H9 (cell line): ENCODE measurements at regions not wholly inside any gene's neighbourhood (a gene's known extent, or its start where the extent isn't known, plus 50 kb on each side); places are given as distances from the start of the nearest gene placed in this dataset.

ENCODE experiments used
- DNase-seq: peaks from one replicate; pipeline ENCODE4 v3.0.0-alpha.2; 2017
- H2AFZ ChIP-seq: one replicate; pipeline ENCODE4 v1.6.1; 2013; ENCODE audit warnings: mild to moderate bottlenecking, low read length, control low read depth, moderate library complexity
- H2AK5ac ChIP-seq: 2 replicates; pipeline ENCODE4 v1.6.1; 2013; ENCODE audit warnings: low read length, control low read depth, mixed read lengths; ENCODE audit not compliant: insufficient read length
- H2BK120ac ChIP-seq: one replicate; pipeline ENCODE4 v1.6.1; 2013; ENCODE audit warnings: low read depth, mild to moderate bottlenecking, low read length, control low read depth, inconsistent platforms; ENCODE audit not compliant: poor library complexity, severe bottlenecking
- H2BK12ac ChIP-seq: 2 replicates; pipeline ENCODE4 v1.6.1; 2013; ENCODE audit warnings: low read length, control low read depth, mixed read lengths, low read depth; ENCODE audit not compliant: insufficient read length
- H2BK15ac ChIP-seq: 2 replicates; pipeline ENCODE4 v1.6.1; 2013; ENCODE audit warnings: low read depth, low read length, control low read depth
- H2BK20ac ChIP-seq: one replicate; pipeline ENCODE4 v1.6.1; 2013; ENCODE audit warnings: low read depth, mild to moderate bottlenecking, low read length, control low read depth, inconsistent platforms; ENCODE audit not compliant: poor library complexity, severe bottlenecking
- H2BK5ac ChIP-seq: 2 replicates; pipeline ENCODE4 v1.6.1; 2013; ENCODE audit warnings: low read length, control low read depth, mixed read lengths; ENCODE audit not compliant: insufficient read length
- H3K14ac ChIP-seq: 2 replicates; pipeline ENCODE4 v1.6.1; 2013; ENCODE audit warnings: low read length, control low read depth; ENCODE audit not compliant: insufficient read depth
- H3K18ac ChIP-seq: 2 replicates; pipeline ENCODE4 v1.6.1; 2013; ENCODE audit warnings: low read depth, mild to moderate bottlenecking, mixed read lengths, low read length, control low read depth; ENCODE audit not compliant: insufficient read length
- H3K23ac ChIP-seq: 2 replicates; pipeline ENCODE4 v1.6.1; 2013; ENCODE audit warnings: low read length, control low read depth, mixed read lengths, low read depth; ENCODE audit not compliant: insufficient read length
- H3K23me2 ChIP-seq: 2 replicates; pipeline ENCODE4 v1.6.1; 2013; ENCODE audit warnings: low read depth, mild to moderate bottlenecking, mixed read lengths, low read length, control low read depth; ENCODE audit not compliant: insufficient read length, poor library complexity, severe bottlenecking
- H3K27ac ChIP-seq: 2 replicates; pipeline ENCODE4 v1.5.1; 2013; ENCODE audit warnings: low read length, control low read depth, mixed read lengths, low read depth; ENCODE audit not compliant: insufficient read length
- H3K27me3 ChIP-seq: 2 replicates; pipeline ENCODE4 v1.6.1; 2013; ENCODE audit warnings: low read length, control low read depth, inconsistent platforms; ENCODE audit not compliant: insufficient read depth
- H3K4ac ChIP-seq: 2 replicates; pipeline ENCODE4 v1.6.1; 2013; ENCODE audit warnings: low read depth, mild to moderate bottlenecking, control low read depth, inconsistent platforms, low read length, moderate library complexity
- H3K4me1 ChIP-seq: 2 replicates; pipeline ENCODE4 v1.6.1; 2013; ENCODE audit warnings: low read length, control low read depth, inconsistent platforms; ENCODE audit not compliant: insufficient read depth
- H3K4me2 ChIP-seq: 2 replicates; pipeline ENCODE4 v1.6.1; 2013; ENCODE audit warnings: low read length, control low read depth, mixed read lengths; ENCODE audit not compliant: insufficient read length, insufficient read depth
- H3K56ac ChIP-seq: 2 replicates; pipeline ENCODE4 v1.6.1; 2013; ENCODE audit warnings: low read depth, mild to moderate bottlenecking, mixed read lengths, low read length, control low read depth; ENCODE audit not compliant: insufficient read length
- H3K79me1 ChIP-seq: 2 replicates; pipeline ENCODE4 v1.6.1; 2013; ENCODE audit warnings: low read depth, mild to moderate bottlenecking, moderate library complexity, low read length, control low read depth, inconsistent platforms; ENCODE audit not compliant: insufficient read depth, poor library complexity, severe bottlenecking
- H3K79me2 ChIP-seq: 2 replicates; pipeline ENCODE4 v1.6.1; 2013; ENCODE audit warnings: low read length, control low read depth, inconsistent platforms; ENCODE audit not compliant: insufficient read depth
- H3K9ac ChIP-seq: 2 replicates; pipeline ENCODE4 v1.6.1; 2013; ENCODE audit warnings: low read length, control low read depth, mixed read lengths; ENCODE audit not compliant: insufficient read length; ENCODE audit errors: extremely low read depth
- H3K9me3 ChIP-seq: one replicate; pipeline ENCODE4 v1.6.1; 2013; ENCODE audit warnings: low read depth, low read length, inconsistent platforms; ENCODE audit not compliant: control insufficient read depth
- H3T11ph ChIP-seq: one replicate; pipeline ENCODE4 v1.6.1; 2013; ENCODE audit warnings: mild to moderate bottlenecking, low read length, control low read depth, inconsistent platforms
- H4K20me1 ChIP-seq: one replicate; pipeline ENCODE4 v1.6.1; 2013; ENCODE audit not compliant: control insufficient read depth, insufficient read length, insufficient read depth
- H4K5ac ChIP-seq: 2 replicates; pipeline ENCODE4 v1.6.1; 2013; ENCODE audit warnings: low read depth, mild to moderate bottlenecking, mixed read lengths, low read length, control low read depth; ENCODE audit not compliant: insufficient read length
- H4K8ac ChIP-seq: replicated peaks from 2 replicates; pipeline ENCODE4 v1.6.1; 2013; ENCODE audit warnings: low read length, control low read depth, mixed read lengths, low read depth; ENCODE audit not compliant: insufficient read length
- H4K91ac ChIP-seq: 2 replicates; pipeline ENCODE4 v1.6.1; 2013; ENCODE audit warnings: low read depth, mild to moderate bottlenecking, moderate library complexity, mixed read lengths, low read length, control low read depth; ENCODE audit not compliant: insufficient read length
- H3K27ac Mint-ChIP-seq, 3 experiments: 2 replicates in 2 of 3; 3 replicates in 1 of 3; pipeline ENCODE4 v1.8.0; 2020 to 2021; ENCODE audit warnings: mixed read lengths in 3 of 3, mild to moderate bottlenecking in 1 of 3, moderate library complexity in 1 of 3
- H3K27me3 Mint-ChIP-seq: 2 replicates; pipeline ENCODE4 v1.8.0; 2021; ENCODE audit warnings: low read depth, mild to moderate bottlenecking, moderate library complexity, mixed read lengths
- H3K36me3 Mint-ChIP-seq, 3 experiments: 2 replicates in 2 of 3; 3 replicates in 1 of 3; pipeline ENCODE4 v1.8.0; 2020 to 2021; ENCODE audit warnings: low read depth in 3 of 3, mixed read lengths in 3 of 3; ENCODE audit not compliant: insufficient read depth in 1 of 3
- H3K4me1 Mint-ChIP-seq, 2 experiments: 2 replicates each; pipeline ENCODE4 v1.8.0; 2020; ENCODE audit warnings: mixed read lengths in 2 of 2
- H3K4me3 Mint-ChIP-seq, 2 experiments: 2 replicates in 1 of 2; 3 replicates in 1 of 2; pipeline ENCODE4 v1.8.0; 2020 to 2021; ENCODE audit warnings: mild to moderate bottlenecking in 2 of 2, mixed read lengths in 2 of 2, moderate library complexity in 1 of 2
- H3K9me3 Mint-ChIP-seq, 2 experiments: 2 replicates in 1 of 2; 3 replicates in 1 of 2; pipeline ENCODE4 v1.8.0; 2020; ENCODE audit warnings: mild to moderate bottlenecking in 2 of 2, mixed read lengths in 2 of 2, moderate library complexity in 1 of 2
- WGBS: extraction: QIAGEN DNeasy Blood & Tissue Kit; methylation state at CpG from one replicate; pipeline ENCODE4 v1.1.7; 2013; ENCODE audit warnings: missing lambda C conversion rate, low lambda C conversion rate, mixed read lengths; ENCODE audit not compliant: insufficient read length; ENCODE audit errors: extremely low coverage; 5-methylcytosine and 5-hydroxymethylcytosine counted together
- TF ChIP-seq, protein P1 (sequence below): fragments of 200-600 bp; sonication (generic); conservative IDR thresholded peaks from 3 replicates; pipeline ENCODE4 v1.8.0; 2021; ENCODE audit warnings: antibody characterized with exemption, mild to moderate bottlenecking

DNA sequence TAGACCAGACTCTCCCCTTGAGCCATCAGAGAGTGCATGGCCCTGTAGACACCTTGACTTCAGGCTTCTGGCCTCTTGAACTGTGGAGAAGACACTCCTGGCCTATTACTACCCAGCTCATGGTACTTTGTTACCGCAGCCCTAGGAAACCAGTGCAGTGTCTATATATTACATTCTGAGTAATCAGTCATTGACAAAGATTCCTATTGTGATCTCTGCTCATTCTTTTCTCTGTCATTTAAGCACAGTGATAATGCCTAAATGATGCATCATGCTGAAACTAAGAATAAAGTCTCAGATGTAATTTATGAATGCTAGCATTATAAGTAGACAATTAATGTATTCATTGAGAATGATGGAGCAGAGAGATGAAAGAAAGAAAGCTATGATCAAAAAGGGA lies 603.5 kb downstream of the SOCS6 start:
- H3K36me3 Mint-ChIP-seq, result no peaks in the 10 kb centered on the region
- Histone ChIP-seq H3K27ac (no peak overlapping the region), H2AFZ (no peak overlapping the region), H3K79me2 (no peaks in the 10 kb centered on the region), H3K4me2 (no peak overlapping the region), H3T11ph (no peak overlapping the region), H3K56ac (no peak overlapping the region), H2BK12ac (no peak overlapping the region), H3K4ac (no peak overlapping the region), H2BK15ac (no peak overlapping the region), H2BK5ac (no peak overlapping the region), H4K5ac (no peak overlapping the region), H3K27me3 (no peaks in the 10 kb centered on the region), H3K9me3 (no peaks in the 10 kb centered on the region), H3K14ac (no peak overlapping the region), H3K9ac (no peak overlapping the region), H2BK120ac (no peak overlapping the region), H3K23me2 (no peaks in the 10 kb centered on the region), H4K8ac (no peak overlapping the region), H2AK5ac (no peak overlapping the region), H2BK20ac (no peak overlapping the region), H3K4me1 (no peaks in the 10 kb centered on the region), H4K91ac (no peak overlapping the region), H3K18ac (no peak overlapping the region), H3K23ac (no peak overlapping the region), H3K79me1 (no peaks in the 10 kb centered on the region), H4K20me1 (no peaks in the 10 kb centered on the region)
- H3K4me3 Mint-ChIP-seq, result no peak overlapping the region
- no peaks in the 10 kb centered on the region; the same call in 1 of the 2 replicates for H3K27me3 Mint-ChIP-seq
- H3K9me3 Mint-ChIP-seq, result no peaks in the 10 kb centered on the region; a peak in 2 of 5 replicates
- H3K27ac Mint-ChIP-seq, result no peak overlapping the region
- no peaks in the 10 kb centered on the region for H3K4me1 Mint-ChIP-seq
- no peak for DNase-seq
- TF ChIP-seq, protein P1, sequence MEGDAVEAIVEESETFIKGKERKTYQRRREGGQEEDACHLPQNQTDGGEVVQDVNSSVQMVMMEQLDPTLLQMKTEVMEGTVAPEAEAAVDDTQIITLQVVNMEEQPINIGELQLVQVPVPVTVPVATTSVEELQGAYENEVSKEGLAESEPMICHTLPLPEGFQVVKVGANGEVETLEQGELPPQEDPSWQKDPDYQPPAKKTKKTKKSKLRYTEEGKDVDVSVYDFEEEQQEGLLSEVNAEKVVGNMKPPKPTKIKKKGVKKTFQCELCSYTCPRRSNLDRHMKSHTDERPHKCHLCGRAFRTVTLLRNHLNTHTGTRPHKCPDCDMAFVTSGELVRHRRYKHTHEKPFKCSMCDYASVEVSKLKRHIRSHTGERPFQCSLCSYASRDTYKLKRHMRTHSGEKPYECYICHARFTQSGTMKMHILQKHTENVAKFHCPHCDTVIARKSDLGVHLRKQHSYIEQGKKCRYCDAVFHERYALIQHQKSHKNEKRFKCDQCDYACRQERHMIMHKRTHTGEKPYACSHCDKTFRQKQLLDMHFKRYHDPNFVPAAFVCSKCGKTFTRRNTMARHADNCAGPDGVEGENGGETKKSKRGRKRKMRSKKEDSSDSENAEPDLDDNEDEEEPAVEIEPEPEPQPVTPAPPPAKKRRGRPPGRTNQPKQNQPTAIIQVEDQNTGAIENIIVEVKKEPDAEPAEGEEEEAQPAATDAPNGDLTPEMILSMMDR, result no peak
- WGBS, result no CpG with 5 or more reads among the region's 1 CpG
